ENCODE measurements at regions not wholly inside any gene's neighbourhood (a gene's known extent, or its start where the extent isn't known, plus 50 kb on each side); places are given as distances from the start of the nearest gene placed in this dataset.

DNA sequence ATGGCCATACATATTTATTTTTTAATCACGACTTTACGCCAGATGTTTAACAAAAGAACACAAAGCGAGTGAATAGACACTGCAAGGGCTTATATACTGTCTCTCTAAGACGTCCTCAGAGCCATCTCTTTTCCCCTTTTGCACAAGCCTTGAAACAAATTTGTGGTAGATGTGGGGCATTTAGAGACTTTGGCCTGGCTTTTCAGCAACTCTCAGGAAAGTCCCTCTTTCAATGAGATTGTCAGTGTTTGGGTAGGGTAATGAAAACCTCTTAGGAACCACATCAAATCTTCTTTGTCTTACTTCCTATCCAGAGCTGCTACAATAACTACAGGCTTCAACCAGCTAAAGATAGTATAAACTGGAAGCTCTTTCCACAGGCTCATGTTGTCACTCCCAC is 380.0 kb downstream of the ANXA1 start:
- intact Hi-C loops (cut with DNase I), result no loop called here
- DNase-seq, result no peak

DNA sequence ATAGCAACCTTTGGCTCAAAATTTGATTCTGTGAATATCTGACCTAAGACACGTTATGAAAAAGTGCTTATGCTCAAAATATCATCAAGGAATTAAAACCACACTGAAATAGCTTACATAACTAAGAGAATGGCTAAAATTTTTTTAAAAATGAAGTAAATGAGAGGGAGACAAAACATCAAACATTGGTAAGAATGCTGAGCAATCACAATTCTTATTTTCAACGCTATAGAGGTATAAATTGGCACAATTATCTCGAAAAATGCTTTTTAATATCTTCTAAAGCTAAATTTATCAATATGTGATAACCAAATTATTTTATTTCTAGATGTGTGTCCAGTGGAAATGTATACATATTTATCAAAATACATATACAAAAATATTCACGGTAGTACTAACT is 381.3 kb downstream of the ANXA1 start:
- no peak for DNase-seq
- intact Hi-C loops (cut with DNase I), result no loop called here
- ATAC-seq (ENCODE audit: poor library complexity), result no peak

More for the DNA sequence above, 380.0 kb downstream of the ANXA1 start:
- no peak for ATAC-seq (ENCODE audit: poor library complexity)

DNA sequence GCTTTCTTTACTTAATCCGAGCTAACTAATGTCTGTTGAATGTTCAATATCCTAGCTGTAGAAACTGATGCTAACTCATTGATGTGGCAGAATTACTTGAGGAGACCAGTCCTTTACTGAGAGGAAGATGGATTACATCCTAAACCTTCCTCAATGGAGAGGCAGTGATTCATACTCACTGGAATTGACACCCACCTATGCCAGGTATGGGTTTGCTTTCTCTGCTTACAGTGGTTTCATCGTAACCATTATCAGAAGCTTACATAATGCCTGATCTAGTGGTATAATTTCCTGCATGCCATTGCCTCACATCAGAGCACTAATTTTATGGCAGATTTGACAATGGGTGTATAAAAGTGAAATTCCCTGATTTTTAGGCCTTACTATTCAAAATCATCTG is 384.7 kb downstream of the ANXA1 start:
- ATAC-seq (ENCODE audit: poor library complexity) (no peak), DNase-seq (no peak)
- intact Hi-C loops (cut with DNase I), result no loop called here

DNA sequence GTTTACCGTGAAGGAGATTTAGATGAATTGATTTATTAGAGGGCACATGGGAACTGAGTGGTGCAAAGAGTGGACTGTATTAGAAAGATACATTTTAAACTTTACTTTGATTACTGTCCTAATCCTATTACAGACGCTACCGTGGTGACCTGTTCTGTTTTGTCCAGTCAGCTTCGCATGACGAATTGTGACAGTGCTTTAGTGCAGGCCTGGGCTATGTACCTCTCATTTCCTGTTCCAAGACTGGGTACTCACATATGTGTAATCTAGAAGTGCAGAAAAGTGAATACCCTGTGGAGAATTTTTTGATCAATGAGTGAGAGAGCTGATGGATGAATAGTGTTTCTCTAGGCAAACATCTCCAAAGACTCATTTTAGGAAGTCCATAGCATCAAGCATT is 385.9 kb downstream of the ANXA1 start:
- no peak for DNase-seq

DNA sequence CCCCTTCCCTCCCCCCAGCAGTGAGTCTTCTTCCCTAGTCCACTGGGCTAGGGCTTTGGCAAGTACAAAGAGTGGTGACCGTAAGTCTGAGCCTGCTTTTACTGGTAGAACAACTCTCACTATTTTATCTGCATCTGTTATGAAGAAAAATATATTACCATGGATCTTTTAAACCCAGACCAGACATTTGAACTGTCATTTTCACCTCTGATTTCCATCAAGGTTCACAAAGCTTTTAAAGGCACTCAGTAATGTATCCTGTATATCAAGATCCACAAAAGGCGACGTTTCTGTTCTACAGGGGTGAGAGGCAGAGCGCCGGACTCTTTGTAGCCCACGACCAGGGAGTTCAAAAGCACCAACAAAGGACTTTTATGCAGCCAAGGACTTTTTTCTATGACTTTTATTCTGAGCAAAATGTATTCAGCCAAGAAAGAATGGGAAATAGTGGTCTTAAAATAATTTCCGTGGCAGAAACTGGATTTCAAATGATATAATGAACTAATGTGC is 388.3 kb downstream of the ANXA1 start:
- intact Hi-C loops (cut with DNase I), result no loop called here
- no peak for ATAC-seq (ENCODE audit: poor library complexity)
- no peak for DNase-seq

More for the DNA sequence above, 385.9 kb downstream of the ANXA1 start:
- no peak for ATAC-seq (ENCODE audit: poor library complexity)
- intact Hi-C loops (cut with DNase I), result no loop called here

DNA sequence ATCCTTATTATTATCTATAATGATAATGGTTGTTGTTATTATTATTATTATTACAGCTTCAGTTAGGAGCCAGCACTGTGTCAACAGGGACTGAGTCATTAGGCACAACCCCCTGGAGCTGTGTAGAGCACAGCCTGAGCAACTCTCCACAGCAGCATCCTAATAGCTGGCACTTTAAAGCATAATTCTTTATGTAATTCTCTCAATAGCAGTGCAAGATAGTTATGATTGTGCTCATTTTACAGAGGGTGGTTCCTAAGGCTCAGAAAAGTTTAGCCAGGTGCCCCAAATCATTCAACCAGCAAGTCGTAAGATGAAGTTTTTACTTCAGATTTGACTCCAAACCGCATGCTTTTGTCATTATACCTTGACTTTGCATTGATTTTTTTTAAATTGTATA is 390.3 kb downstream of the ANXA1 start:
- ATAC-seq (ENCODE audit: poor library complexity) (no peak), DNase-seq (no peak)
- intact Hi-C loops (cut with DNase I), result no loop called here

DNA sequence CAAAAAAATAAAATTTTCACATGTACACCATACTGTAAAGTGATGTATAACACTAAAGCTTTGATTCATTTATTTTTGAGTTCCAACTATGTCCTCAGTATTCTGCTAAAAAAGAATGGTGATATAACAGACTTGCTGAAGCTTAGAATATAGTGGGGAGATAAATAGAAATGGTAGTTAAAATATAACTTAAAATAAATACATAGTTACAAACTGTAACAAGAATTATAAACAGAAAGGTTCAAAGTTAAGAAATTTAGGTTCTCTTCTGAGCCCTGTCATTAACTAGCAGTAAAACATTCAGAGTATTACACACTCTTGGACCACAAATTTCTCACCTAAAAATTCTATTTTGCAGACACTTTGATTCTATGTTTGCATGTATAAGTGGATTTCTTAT is 392.1 kb downstream of the ANXA1 start:
- ATAC-seq (ENCODE audit: poor library complexity) (no peak), DNase-seq (no peak)
- intact Hi-C loops (cut with DNase I), result no loop called here

DNA sequence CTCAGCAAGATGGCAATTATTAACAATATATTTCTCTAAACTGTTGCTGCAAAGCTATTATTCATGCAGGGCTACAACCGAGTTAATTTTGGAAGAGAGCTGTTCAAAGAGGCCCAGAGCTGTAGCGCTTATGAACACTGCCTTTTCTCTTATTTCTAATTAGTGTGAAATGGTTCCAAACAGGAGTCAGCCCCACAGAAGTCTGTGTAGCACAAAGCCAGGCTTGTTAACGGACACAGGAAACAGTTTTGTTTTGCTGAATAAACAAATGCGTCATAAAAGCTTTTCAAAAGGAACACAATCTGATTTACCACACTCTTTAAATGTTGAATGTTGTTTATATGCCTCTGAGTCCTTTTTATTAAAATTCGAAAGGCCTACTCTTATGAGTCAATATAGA is 396.5 kb downstream of the ANXA1 start:
- intact Hi-C loops (cut with DNase I), result no loop called here
- ATAC-seq (ENCODE audit: poor library complexity), result no peak
- DNase-seq, result no peak

DNA sequence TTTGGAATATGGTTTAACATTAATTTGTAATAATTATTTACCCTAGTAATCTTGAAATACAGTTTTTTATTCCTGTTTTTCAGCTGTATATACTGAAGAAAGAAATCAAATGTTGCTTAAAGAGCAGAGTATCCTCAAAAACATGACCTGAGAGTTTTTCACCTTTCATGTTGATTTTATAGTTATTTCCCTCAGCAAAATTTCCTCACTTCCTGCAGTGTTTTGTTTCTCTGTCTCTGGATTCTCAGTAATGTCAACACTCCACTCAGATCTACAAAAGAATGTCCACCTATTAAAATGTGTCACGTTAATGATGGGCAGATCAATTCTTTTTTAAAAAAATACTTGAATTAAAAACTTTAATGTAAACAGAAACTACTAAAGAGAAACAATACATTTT is 398.3 kb downstream of the ANXA1 start:
- intact Hi-C loops (cut with DNase I), result no loop called here
- DNase-seq (no peak), ATAC-seq (ENCODE audit: poor library complexity) (no peak)

DNA sequence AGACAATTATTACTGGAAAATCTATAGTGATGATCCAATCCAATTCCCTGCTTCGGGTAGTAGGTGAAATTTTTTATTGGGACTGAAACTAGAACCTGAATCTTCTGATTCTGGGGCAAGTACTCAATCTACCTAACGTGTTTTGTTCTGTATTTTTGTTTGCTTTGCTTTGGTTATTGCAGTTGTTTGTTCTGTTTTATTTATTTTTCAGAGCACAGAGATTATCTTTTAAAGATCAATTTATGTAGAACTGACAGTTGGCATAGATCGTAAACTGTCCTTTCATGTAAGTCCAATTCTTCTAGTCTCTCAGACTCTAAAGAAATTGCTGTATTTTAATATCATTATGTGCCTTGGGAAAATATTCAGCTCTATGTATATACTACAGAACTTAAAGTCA is 401.6 kb downstream of the ANXA1 start:
- no peak for ATAC-seq (ENCODE audit: poor library complexity)
- DNase-seq, result no peak
- intact Hi-C loops (cut with DNase I), result no loop called here

DNA sequence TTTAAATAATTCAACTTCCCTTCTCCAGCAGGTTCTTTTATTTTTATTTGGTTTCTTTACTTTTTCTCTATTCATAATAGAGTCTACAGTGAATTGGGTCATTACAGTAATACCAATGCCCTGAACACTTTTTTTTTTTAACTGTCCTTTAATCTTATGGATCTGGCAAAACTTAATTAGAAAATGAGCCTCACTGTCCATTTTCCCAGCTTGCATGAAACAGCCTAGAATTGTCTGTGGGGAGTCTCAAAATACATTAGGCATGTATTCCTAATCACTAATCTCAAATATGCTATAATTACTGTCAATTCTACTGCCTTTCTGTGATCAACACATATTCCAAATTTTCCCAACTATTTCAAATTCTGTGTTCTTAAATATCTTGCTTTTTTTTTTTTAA is 406.8 kb downstream of the ANXA1 start:
- DNase-seq (no peak), ATAC-seq (ENCODE audit: poor library complexity) (no peak)
- intact Hi-C loops (cut with DNase I), result no loop called here

DNA sequence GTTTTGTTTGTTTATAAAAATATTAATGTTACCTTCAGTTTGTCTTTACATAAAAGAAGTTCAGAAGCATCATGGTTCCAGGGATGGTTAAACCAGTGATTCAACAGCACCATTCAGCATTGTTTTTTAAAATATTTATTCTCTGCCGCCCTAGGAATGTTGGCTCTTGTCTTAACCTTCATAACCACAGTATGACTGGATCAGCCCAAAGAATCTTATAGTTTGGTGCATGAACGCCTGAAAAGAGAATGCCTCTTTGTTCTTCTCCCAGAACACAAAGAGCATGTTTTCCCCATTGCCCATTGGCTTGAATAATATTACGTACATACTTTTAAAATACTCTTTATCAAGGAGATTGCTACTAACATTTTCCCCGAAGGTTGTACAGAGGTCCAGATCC is 413.4 kb downstream of the ANXA1 start:
- ATAC-seq (ENCODE audit: poor library complexity), result no peak
- intact Hi-C loops (cut with DNase I), result loop anchor here (5.0 to 10.0 kb wide), 2 partner anchors 298 to 360 kb away; no protein-coding TSS in a partner anchor
- no peak for DNase-seq

DNA sequence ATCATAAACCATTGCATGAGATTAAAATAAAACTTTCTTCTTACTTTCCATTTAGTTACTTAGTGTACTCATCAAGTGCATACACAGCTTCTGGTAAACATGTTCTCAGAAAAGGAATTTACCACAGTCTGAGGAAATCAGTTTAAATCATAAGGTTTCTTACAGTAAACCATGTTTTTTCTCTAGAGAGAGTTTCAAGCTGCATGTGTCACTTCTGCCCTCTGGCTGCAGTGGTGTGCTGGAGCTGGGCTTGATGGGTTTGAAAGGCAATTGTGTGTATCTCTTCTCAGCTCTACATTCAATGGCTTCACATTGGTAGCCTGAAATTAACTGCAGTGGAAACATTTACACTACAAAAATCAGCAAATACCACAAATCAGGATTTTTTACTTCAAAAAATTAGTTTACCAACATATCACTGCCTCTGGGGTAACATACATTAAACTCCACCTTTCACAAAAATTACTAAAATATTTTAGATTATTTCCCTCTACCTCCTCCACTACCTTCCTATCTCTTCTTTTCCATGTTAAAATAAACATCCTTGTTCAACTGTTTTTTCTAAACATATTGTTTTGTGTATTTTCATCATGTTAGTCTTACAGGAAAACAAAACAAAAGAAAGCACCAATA is 414.3 kb downstream of the ANXA1 start:
- peak; percentile 54 for DNase-seq
- intact Hi-C loops (cut with DNase I), result loop anchor here (5.0 to 10.0 kb wide), 2 partner anchors 299 to 361 kb away; no protein-coding TSS in a partner anchor
- ATAC-seq (ENCODE audit: poor library complexity), result peak; percentile 68

DNA sequence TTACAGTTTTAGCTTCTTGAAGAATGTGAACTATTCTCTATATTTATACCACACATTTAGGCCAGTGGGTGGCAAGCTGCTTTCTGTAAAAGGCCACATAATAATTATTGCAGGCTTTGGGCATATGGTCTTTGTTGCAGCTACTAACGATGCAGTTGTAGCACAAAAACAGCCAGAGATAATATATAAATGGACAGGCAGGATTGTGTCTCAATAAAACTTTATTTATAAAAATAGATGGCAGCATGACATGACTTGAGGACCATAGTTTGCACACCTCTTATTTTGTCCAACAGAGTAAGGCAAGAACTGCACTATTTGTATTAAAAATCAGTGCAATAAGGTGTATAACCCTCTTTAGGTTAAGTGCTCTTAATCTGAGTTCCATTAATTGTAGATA is 415.0 kb downstream of the ANXA1 start:
- DNase-seq (no peak), ATAC-seq (ENCODE audit: poor library complexity) (no peak)
- intact Hi-C loops (cut with DNase I), result loop anchor here (5.0 to 10.0 kb wide), 2 partner anchors 299 to 362 kb away; no protein-coding TSS in a partner anchor

DNA sequence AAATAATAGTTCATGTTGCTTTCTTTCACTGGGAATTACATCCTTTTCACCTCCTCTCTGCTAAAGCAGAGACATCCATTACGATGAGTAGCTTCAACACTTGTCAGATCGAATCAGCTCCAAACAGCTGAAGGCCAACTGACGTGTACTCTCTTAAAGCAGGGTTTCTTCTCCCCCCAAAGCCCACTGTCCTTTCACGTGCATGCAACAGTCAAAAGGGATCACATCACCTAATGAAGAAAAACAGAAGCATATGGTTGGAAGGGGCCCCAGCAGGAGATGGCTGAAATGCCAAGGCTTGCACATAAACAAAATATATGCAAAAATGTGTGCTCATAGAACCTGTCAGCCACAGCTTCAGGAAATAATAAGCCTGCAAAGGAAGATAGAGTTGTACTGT is 421.6 kb downstream of the ANXA1 start:
- DNase-seq (no peak), ATAC-seq (ENCODE audit: poor library complexity) (no peak)
- intact Hi-C loops (cut with DNase I), result no loop called here

DNA sequence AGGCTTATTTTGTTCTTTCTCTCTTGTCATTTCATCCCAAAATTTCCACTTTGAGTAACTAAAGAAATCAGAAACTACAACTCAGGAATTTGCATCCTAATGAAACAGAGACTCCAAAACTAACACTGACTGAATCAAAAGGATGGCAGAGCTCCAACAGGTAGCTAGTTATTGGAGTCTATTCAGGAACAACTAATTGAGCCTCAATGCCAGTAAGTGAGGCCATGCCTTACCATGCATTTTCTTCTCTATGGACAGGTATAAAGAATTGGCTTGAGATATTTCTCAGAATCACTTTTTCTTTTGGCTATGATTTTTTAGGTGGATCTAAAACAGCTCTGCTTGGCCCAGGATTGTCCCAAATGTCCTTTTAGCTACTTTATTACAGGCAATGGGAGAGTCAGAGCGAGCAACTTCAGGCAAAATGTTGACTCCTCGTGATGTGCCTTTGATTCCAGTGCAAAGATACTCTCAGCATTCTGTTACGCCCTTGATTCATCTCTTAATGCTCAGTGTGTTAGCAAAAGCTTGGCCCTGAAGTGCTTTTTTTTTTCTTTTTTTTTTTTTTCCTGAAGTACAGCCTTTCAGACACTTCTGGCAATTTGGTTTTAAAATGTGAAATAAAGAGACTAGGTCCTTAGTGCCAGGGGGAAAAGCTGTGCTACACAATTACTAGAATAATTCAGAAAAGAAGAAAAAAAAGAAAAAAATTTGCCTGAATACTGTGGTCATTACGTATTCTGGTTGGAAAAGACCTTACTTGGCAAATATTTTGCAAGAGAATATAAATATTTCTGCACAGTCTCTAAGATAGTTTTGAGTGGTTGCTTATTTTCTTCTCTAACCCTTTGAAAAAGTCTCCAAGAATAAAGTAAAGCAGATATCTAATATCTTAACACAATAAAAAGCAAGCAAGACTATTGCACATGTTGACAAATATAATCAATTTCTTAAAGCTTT is 423.7 kb downstream of the ANXA1 start:
- intact Hi-C loops (cut with DNase I), result no loop called here
- no peak for ATAC-seq (ENCODE audit: poor library complexity)

DNA sequence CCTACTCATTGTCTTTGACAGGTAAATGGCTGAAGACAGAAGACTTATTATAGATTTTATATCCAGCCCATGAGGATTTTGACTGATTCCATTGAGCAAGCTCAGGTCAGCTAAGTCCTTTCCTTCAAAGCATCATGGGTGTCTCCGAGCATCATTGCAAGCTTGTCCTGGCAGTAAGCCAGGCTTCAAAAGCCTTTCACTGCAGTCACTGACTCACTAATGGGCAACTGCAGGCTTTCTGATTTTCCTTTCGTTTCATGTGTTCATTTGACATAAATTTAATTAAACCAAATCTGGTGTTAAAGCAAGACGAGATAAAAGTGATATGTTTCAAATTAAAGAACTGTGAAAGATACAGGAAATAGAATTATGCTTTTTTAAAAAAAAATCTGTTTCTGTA is 426.2 kb downstream of the ANXA1 start:
- intact Hi-C loops (cut with DNase I), result no loop called here
- DNase-seq (no peak), ATAC-seq (ENCODE audit: poor library complexity) (no peak)

More for the DNA sequence above, 423.7 kb downstream of the ANXA1 start:
- DNase-seq, result no peak

DNA sequence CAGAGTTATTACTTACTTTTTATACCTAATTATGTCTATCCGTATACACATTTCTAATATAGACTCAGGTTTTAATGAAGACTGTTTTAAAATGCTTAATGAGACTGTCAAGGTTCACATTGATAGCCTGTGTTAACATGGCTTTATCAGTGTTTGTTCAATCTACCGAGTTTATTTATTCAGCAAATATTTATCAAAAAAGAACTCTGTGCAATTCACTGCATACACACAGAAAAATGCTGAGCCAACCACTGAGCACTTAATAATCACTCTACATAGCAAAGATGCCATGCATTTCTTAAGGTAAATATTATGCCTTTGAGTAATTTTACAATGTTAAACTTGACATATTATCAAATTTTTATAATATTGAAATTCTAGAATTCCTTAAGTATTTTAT is 428.2 kb downstream of the ANXA1 start:
- intact Hi-C loops (cut with DNase I), result no loop called here
- ATAC-seq (ENCODE audit: poor library complexity), result no peak

DNA sequence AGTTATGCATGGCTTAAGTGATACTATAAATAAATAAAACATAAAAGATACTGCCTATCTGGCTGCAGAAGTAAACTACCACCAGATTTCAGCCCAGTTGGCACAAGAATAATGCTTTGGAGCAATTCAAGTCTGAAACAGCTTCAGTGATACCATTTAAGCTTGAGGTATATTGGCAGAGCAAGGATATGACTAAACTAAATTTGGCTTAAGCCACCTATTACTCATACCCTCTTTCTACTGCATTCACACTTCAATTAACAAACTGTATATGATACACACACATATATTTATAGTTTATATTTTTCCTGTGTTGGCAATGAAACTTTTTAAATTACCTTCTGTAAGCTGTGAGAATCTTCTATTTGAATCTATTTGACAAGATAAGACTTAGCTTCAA is 431.9 kb downstream of the ANXA1 start:
- DNase-seq (no peak), ATAC-seq (ENCODE audit: poor library complexity) (peak; percentile 75)
- intact Hi-C loops (cut with DNase I), result no loop called here

More for the DNA sequence above, 428.2 kb downstream of the ANXA1 start:
- DNase-seq, result no peak

DNA sequence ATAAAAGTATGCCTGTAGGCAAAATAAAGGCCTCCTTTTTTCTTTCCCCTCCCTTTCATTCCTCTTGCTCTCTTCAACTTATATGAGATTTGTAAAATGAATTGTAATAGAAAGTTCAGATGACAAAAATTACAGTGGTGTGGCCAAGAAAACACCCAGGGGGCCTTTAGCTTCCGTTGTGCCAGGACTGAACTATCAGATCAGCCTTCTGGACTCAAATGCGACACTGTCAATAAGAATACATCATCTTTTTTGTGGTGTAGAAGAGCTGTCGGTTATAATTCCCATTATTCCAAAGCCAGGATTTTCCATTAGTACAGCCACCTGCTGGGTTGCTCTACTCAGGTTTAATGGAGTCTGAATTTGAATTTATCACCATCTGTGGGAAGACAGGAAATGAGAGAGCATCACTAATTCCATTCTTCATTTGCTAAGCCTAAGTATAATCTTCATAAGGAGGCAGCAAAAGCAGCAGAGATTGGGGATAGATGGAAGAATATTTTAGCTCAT is 443.4 kb downstream of the ANXA1 start:
- ATAC-seq (ENCODE audit: poor library complexity), result no peak
- no peak for DNase-seq
- intact Hi-C loops (cut with DNase I), result no loop called here

Data from Right ventricle myocardium superior (tissue), 1 donor.